SU-DHL-6 (cell line): ENCODE measurements at regions not wholly inside any gene's neighbourhood (a gene's known extent, or its start where the extent isn't known, plus 50 kb on each side); places are given as distances from the start of the nearest gene placed in this dataset.

Experiments
- H2AFZ ChIP-seq: fragments of 200-600 bp; sonication (generic); 2 replicates; pipeline ENCODE4 v1.6.1; 2014; ENCODE audit warnings: low read depth, mild to moderate bottlenecking, moderate library complexity, mixed read lengths, antibody characterized with exemption, low read length; ENCODE audit not compliant: severe bottlenecking
- H3F3A ChIP-seq: fragments of 200-600 bp; shearing (Covaris generic); 2 replicates; pipeline ENCODE4 v1.6.0; 2016; ENCODE audit warnings: antibody characterized with exemption, mild to moderate bottlenecking; ENCODE audit not compliant: insufficient read depth
- H3K27ac ChIP-seq: fragments of 200-600 bp; sonication (generic); 2 replicates; pipeline ENCODE4 v1.5.1; 2016; ENCODE audit warnings: low read depth, mild to moderate bottlenecking, low read length, moderate library complexity, mixed read lengths
- H3K27me3 ChIP-seq: fragments of 200-600 bp; sonication (generic), shearing (Covaris generic); 2 replicates; pipeline ENCODE4 v1.6.0; 2014; ENCODE audit warnings: mild to moderate bottlenecking, low read length
- H3K36me3 ChIP-seq: fragments of 200-600 bp; sonication (generic); 2 replicates; pipeline ENCODE4 v1.6.1; 2014; ENCODE audit warnings: mild to moderate bottlenecking, low read length, mixed read lengths
- H3K4me2 ChIP-seq: fragments of 300-600, 200-600 bp; shearing (Covaris generic), sonication (generic); 2 replicates; pipeline ENCODE4 v1.6.0; 2014; ENCODE audit warnings: low read length, low read depth, mild to moderate bottlenecking; ENCODE audit not compliant: poor library complexity, severe bottlenecking
- H3K4me3 ChIP-seq: fragments of 200-600 bp; sonication (generic); 2 replicates; pipeline ENCODE4 v1.5.1; 2014; ENCODE audit warnings: antibody characterized with exemption, low read length, mild to moderate bottlenecking, mixed read lengths; ENCODE audit not compliant: insufficient read depth, poor library complexity, severe bottlenecking
- H3K79me2 ChIP-seq: fragments of 200-600 bp; sonication (generic); 2 replicates; pipeline ENCODE4 v1.6.1; 2014; ENCODE audit warnings: mild to moderate bottlenecking, low read length, moderate library complexity; ENCODE audit not compliant: insufficient read depth
- H3K9ac ChIP-seq: fragments of 200-600 bp; sonication (generic); 2 replicates; pipeline ENCODE4 v1.7.0; 2014; ENCODE audit warnings: mild to moderate bottlenecking, low read length
- H3K9me2 ChIP-seq: fragments of 200-600 bp; sonication (generic); replicated peaks from 2 replicates; pipeline ENCODE4 v1.6.1; 2014; ENCODE audit warnings: low read length; ENCODE audit not compliant: insufficient read depth
- H3K9me3 ChIP-seq: fragments of 200-600 bp; sonication (generic); 2 replicates; pipeline ENCODE4 v1.6.1; 2014; ENCODE audit warnings: low read length, mixed read lengths; ENCODE audit not compliant: insufficient read depth
- H4K20me1 ChIP-seq: fragments of 200-600 bp; sonication (generic); 2 replicates; pipeline ENCODE4 v1.6.1; 2014; ENCODE audit warnings: low read depth, mild to moderate bottlenecking, antibody characterized with exemption, low read length, moderate library complexity, mixed read lengths
- EZH2phosphoT487 ChIP-seq: fragments of 200-600 bp; sonication (generic), shearing (Covaris generic); conservative IDR thresholded peaks from 2 replicates; pipeline ENCODE4 v1.6.1; 2018; ENCODE audit warnings: mild to moderate bottlenecking, antibody characterized with exemption, low read length, moderate library complexity, mixed read lengths
- TF ChIP-seq, protein P1 (sequence below): fragments of 200-600 bp; sonication (generic); IDR thresholded peaks from one replicate; pipeline ENCODE4 v1.5.1; 2017; ENCODE audit warnings: antibody characterized with exemption, mild to moderate bottlenecking, low read length, moderate library complexity; ENCODE audit not compliant: insufficient read depth, poor library complexity, severe bottlenecking

DNA sequence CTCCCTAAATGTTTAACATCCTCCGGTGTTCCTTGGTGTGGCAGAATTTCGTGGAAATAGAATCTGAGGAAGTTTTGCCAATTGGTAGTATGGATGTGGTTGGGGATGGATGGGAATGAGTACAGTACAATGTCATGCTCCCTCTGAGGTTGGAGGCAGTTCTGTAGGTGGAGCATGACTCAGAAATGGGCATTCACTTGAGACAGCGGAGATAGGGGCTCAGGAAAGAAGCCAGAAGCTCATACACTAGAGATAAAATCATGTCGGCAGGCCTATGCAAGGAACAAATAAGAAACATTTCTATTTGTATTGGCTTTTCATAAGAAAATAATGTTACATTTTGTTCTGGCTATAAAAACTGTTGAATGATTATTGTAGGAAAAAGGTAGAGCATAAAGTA, 196.0 kb downstream of the URB2 start:
- Histone ChIP-seq H4K20me1 (no peaks in the 10 kb centered on the region), H3F3A (no peaks in the 10 kb centered on the region), H3K79me2 (no peaks in the 10 kb centered on the region), H3K4me3 (no peak overlapping the region), H3K4me2 (no peak overlapping the region), H3K36me3 (no peaks in the 10 kb centered on the region), H3K27me3 (peaks cover 2% of the 10 kb centered on the region; the same call in 1 of the 2 replicates), H2AFZ (no peak overlapping the region), H3K9me2 (no peaks in the 10 kb centered on the region), H3K9ac (no peak overlapping the region), H3K27ac (no peak overlapping the region), H3K9me3 (no peaks in the 10 kb centered on the region)
- no peak for TF ChIP-seq EZH2phosphoT487
- TF ChIP-seq, protein P1, sequence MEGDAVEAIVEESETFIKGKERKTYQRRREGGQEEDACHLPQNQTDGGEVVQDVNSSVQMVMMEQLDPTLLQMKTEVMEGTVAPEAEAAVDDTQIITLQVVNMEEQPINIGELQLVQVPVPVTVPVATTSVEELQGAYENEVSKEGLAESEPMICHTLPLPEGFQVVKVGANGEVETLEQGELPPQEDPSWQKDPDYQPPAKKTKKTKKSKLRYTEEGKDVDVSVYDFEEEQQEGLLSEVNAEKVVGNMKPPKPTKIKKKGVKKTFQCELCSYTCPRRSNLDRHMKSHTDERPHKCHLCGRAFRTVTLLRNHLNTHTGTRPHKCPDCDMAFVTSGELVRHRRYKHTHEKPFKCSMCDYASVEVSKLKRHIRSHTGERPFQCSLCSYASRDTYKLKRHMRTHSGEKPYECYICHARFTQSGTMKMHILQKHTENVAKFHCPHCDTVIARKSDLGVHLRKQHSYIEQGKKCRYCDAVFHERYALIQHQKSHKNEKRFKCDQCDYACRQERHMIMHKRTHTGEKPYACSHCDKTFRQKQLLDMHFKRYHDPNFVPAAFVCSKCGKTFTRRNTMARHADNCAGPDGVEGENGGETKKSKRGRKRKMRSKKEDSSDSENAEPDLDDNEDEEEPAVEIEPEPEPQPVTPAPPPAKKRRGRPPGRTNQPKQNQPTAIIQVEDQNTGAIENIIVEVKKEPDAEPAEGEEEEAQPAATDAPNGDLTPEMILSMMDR, result no peak

DNA sequence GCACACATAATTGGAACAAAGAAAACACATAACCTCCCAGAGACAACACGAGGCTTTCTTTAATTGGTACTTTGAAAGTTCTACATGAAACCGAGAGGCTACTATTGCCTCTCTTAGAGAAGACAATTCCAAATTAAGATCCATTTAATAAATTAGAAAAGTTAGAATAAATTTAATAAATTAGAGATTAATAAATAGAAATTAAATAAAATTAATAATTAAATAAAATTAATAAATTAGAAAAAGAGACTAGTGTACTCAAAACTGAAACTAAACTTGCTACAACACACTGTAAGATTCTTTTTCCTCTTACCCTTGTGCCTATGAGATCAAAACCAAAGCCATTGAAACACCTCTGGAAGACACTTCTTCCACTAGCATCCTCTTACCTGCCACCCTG, 199.0 kb downstream of the URB2 start:
- Histone ChIP-seq H3K27me3 (peaks cover 2% of the 10 kb centered on the region; the same call in 1 of the 2 replicates), H4K20me1 (no peaks in the 10 kb centered on the region), H3K9ac (no peak overlapping the region), H3K27ac (no peak overlapping the region), H3F3A (no peaks in the 10 kb centered on the region), H3K9me2 (no peaks in the 10 kb centered on the region), H2AFZ (no peak overlapping the region), H3K79me2 (no peaks in the 10 kb centered on the region), H3K4me3 (no peak overlapping the region), H3K4me2 (no peak overlapping the region), H3K36me3 (no peaks in the 10 kb centered on the region), H3K9me3 (no peaks in the 10 kb centered on the region)
- no peak for TF ChIP-seq EZH2phosphoT487
- TF ChIP-seq, protein P1, result no peak

DNA sequence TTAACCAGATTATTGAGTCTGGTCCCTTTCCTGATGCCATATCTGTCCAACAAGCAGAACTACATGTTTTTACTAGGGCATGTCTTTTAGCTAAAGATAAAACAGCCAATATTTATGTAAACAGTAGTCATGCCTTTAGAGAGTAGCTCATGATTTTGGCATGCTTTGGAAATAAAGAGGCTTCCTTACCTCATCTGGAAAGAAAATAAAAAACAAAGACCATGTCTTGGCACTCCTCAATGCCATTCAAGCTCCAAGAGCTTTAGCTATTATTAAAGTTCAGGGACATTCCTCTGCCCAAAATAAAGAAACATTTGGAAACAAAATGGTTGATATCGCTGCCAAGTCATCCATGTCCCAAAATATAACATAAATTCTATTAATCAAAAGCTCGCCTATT, 202.4 kb downstream of the URB2 start:
- H3K9me2 ChIP-seq, result no peaks in the 10 kb centered on the region
- no peak overlapping the region for H3K4me3 ChIP-seq
- TF ChIP-seq, protein P1, result no peak
- no peak for TF ChIP-seq EZH2phosphoT487
- no peak overlapping the region for H3K4me2 ChIP-seq
- H3K27ac ChIP-seq, result no peak overlapping the region
- no peaks in the 10 kb centered on the region for H4K20me1 ChIP-seq
- H3K9me3 ChIP-seq, result no peaks in the 10 kb centered on the region
- no peaks in the 10 kb centered on the region for H3K79me2 ChIP-seq
- no peak overlapping the region for H2AFZ ChIP-seq
- H3K36me3 ChIP-seq, result no peaks in the 10 kb centered on the region
- peaks cover 2% of the 10 kb centered on the region; the same call in 1 of the 2 replicates for H3K27me3 ChIP-seq
- no peaks in the 10 kb centered on the region for H3F3A ChIP-seq
- no peak overlapping the region for H3K9ac ChIP-seq
